Activated B cell treated with CpG ODN at 0.5 μM for 24 hours (primary cell): ENCODE measurements at regions not wholly inside any gene's neighbourhood (a gene's known extent, or its start where the extent isn't known, plus 50 kb on each side); places are given as distances from the start of the nearest gene placed in this dataset.

Experiments
- ATAC-seq: fragments of 200-7000 bp; cut with Tn5 transposase; one replicate; pipeline ENCODE4 v1.10.0; 2021; ENCODE audit warnings: low read depth, mild to moderate bottlenecking, moderate library complexity
- CTCF ChIA-PET: fragments of 350-600 bp; sonication (Branson Sonifier 250); formaldehyde crosslinking; loops from one replicate; lab custom pipeline; 2021; ENCODE audit warnings: antibody characterized with exemption; lab: Charles Lee
- POLR2A ChIA-PET: fragments of 350-600 bp; sonication (Branson Sonifier 250); formaldehyde crosslinking; loops from one replicate; lab custom pipeline; 2021; ENCODE audit warnings: antibody characterized with exemption; lab: Charles Lee
- DNase-seq: peaks from one replicate; pipeline ENCODE4 v3.0.0; 2022
- H3K27ac Mint-ChIP-seq: one replicate; pipeline ENCODE4 v1.8.0; 2020; ENCODE audit warnings: mixed read lengths
- H3K27me3 Mint-ChIP-seq: one replicate; pipeline ENCODE4 v1.8.0; 2021; ENCODE audit warnings: mixed read lengths
- H3K36me3 Mint-ChIP-seq: one replicate; pipeline ENCODE4 v1.8.0; 2021; ENCODE audit warnings: low read depth, mixed read lengths
- H3K4me1 Mint-ChIP-seq: one replicate; pipeline ENCODE4 v1.8.0; 2021; ENCODE audit warnings: mixed read lengths
- H3K4me3 Mint-ChIP-seq: one replicate; pipeline ENCODE4 v1.8.0; 2020; ENCODE audit warnings: mild to moderate bottlenecking, mixed read lengths
- H3K9me3 Mint-ChIP-seq: one replicate; pipeline ENCODE4 v1.8.0; 2020; ENCODE audit warnings: mixed read lengths
- CTCF ChIP-seq: fragments of 200-600 bp; IDR thresholded peaks from one replicate; pipeline ENCODE4 v1.8.0; 2022; ENCODE audit warnings: antibody characterized with exemption, mild to moderate bottlenecking
- intact Hi-C: fragments of 100-400 bp; cut with micrococcal nuclease; formaldehyde crosslinking; loops from one replicate; pipeline ENCODE4 v1.15.1; 2024

GRCh38 chr14:53861781-53862180 lies 94.8 kb downstream of the BMP4 start:
- ATAC-seq (no peak), DNase-seq (no peak)
- intact Hi-C loops: no loop called here
- Mint-ChIP-seq H3K4me3 (no peak overlapping the region), H3K27ac (no peak overlapping the region), H3K4me1 (no peaks in the 10 kb centered on the region), H3K9me3 (no peaks in the 10 kb centered on the region), H3K36me3 (no peaks in the 10 kb centered on the region), H3K27me3 (no peaks in the 10 kb centered on the region)
- TF ChIP-seq CTCF: no peak
- CTCF ChIA-PET: no interaction called here
- POLR2A ChIA-PET: no interaction called here

DNA sequence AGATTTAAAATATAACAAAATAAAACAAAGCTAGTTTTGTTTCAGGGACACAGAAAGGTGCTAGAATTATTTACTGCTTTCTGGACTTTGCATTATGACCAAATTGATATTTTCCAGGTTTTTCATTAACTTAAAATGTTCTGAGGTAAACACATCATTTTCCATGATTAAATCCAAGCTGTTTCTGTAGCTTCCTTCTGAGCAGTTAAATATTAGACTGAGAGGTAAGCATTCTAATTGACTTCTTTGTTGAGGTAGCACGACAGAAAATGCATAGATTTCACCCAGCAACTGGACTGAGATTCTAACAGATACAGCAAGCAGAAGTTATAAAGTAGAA lies 98.3 kb downstream of the BMP4 start:
- no peak for ATAC-seq
- H3K27me3 Mint-ChIP-seq: no peaks in the 10 kb centered on the region
- intact Hi-C loops: no loop called here
- CTCF ChIA-PET: no interaction called here
- H3K4me3 Mint-ChIP-seq: no peak overlapping the region
- H3K9me3 Mint-ChIP-seq: no peaks in the 10 kb centered on the region
- no peak overlapping the region for H3K27ac Mint-ChIP-seq
- H3K36me3 Mint-ChIP-seq: no peaks in the 10 kb centered on the region
- TF ChIP-seq CTCF: no peak
- POLR2A ChIA-PET: no interaction called here
- no peak for DNase-seq
- H3K4me1 Mint-ChIP-seq: no peaks in the 10 kb centered on the region

- Mint-ChIP-seq H3K36me3 (no peaks in the 10 kb centered on the region), H3K27ac (no peak overlapping the region), H3K9me3 (no peaks in the 10 kb centered on the region), H3K27me3 (no peaks in the 10 kb centered on the region), H3K4me1 (no peaks in the 10 kb centered on the region), H3K4me3 (no peak overlapping the region)
- intact Hi-C loops: no loop called here
- ATAC-seq (no peak), DNase-seq (no peak)
- no peak for TF ChIP-seq CTCF
- ChIA-PET CTCF (no interaction called here), POLR2A (no interaction called here)
Observed at GRCh38 chr14:53857625-53858344, 98.8 kb downstream of the BMP4 start.

- Mint-ChIP-seq H3K4me3 (no peak overlapping the region), H3K4me1 (no peaks in the 10 kb centered on the region), H3K36me3 (no peaks in the 10 kb centered on the region), H3K27ac (no peak overlapping the region), H3K9me3 (no peaks in the 10 kb centered on the region), H3K27me3 (no peaks in the 10 kb centered on the region)
- intact Hi-C loops: no loop called here
- DNase-seq: no peak
- POLR2A ChIA-PET: no interaction called here
- CTCF ChIA-PET: no interaction called here
- TF ChIP-seq CTCF: no peak
- ATAC-seq: no peak
Observed at GRCh38 chr14:53855574-53855973, 101.1 kb downstream of the BMP4 start.

GRCh38 chr14:53855127-53855526 lies 101.5 kb downstream of the BMP4 start:
- intact Hi-C loops: no loop called here
- no peak for ATAC-seq
- DNase-seq: no peak
- no peak for TF ChIP-seq CTCF
- CTCF ChIA-PET: no interaction called here
- H3K4me1 Mint-ChIP-seq: no peaks in the 10 kb centered on the region
- H3K36me3 Mint-ChIP-seq: no peaks in the 10 kb centered on the region
- no peaks in the 10 kb centered on the region for H3K9me3 Mint-ChIP-seq
- no peak overlapping the region for H3K4me3 Mint-ChIP-seq
- POLR2A ChIA-PET: no interaction called here
- H3K27ac Mint-ChIP-seq: no peak overlapping the region
- no peaks in the 10 kb centered on the region for H3K27me3 Mint-ChIP-seq
